CD4-positive, alpha-beta T cell (primary cell): ENCODE measurements at regions not wholly inside any gene's neighbourhood (a gene's known extent, or its start where the extent isn't known, plus 50 kb on each side); places are given as distances from the start of the nearest gene placed in this dataset.

Experiments
- ATAC-seq: fragments of 200-7000 bp; cut with Tn5 transposase; one replicate; pipeline ENCODE4 v1.10.0; 2022; ENCODE audit warnings: mild to moderate bottlenecking; ENCODE audit not compliant: poor library complexity
- CTCF ChIA-PET: fragments of 350-600 bp; sonication (Branson Sonifier 250); formaldehyde crosslinking; loops from one replicate; lab custom pipeline; 2021; ENCODE audit warnings: antibody characterized with exemption, inconsistent platforms; lab: Charles Lee
- POLR2A ChIA-PET: fragments of 350-600 bp; sonication (Branson Sonifier 250); formaldehyde crosslinking; loops from one replicate; lab custom pipeline; 2021; ENCODE audit warnings: antibody characterized with exemption, inconsistent platforms; lab: Charles Lee
- DNase-seq, 14 experiments: peaks; one replicate each; pipeline ENCODE4 v3.0.0-alpha.2; 2013 to 2020; ENCODE audit warnings: mixed read lengths in 2 of 14
- H3K27ac ChIP-seq, 2 donors: one replicate each; pipeline versions ENCODE4 v1.5.1 to v1.7.0; 2013; ENCODE audit warnings: low read length in 2 of 2, low read depth in 1 of 2, mild to moderate bottlenecking in 1 of 2
- H3K27me3 ChIP-seq, 2 experiments: 1 replicate in 1 of 2; 2 replicates in 1 of 2; pipeline versions ENCODE4 v1.6.1 to v1.7.0; 2013; ENCODE audit warnings: low read length in 2 of 2, control low read depth in 1 of 2, mild to moderate bottlenecking in 1 of 2, moderate library complexity in 1 of 2; ENCODE audit not compliant: insufficient read depth in 2 of 2, control insufficient read depth in 1 of 2
- H3K36me3 ChIP-seq: one replicate; pipeline ENCODE4 v1.6.1; 2013; ENCODE audit warnings: low read length, control low read depth; ENCODE audit not compliant: insufficient read depth
- H3K4me1 ChIP-seq: one replicate; pipeline ENCODE4 v1.6.1; 2013; ENCODE audit warnings: low read length, control low read depth; ENCODE audit not compliant: insufficient read depth
- H3K4me3 ChIP-seq: one replicate; pipeline ENCODE4 v1.5.1; 2013; ENCODE audit warnings: mild to moderate bottlenecking, low read length, moderate library complexity
- H3K9me3 ChIP-seq, 2 experiments: 1 replicate in 1 of 2; 2 replicates in 1 of 2; pipeline versions ENCODE4 v1.6.1 to v1.7.0; 2013; ENCODE audit warnings: low read length in 2 of 2, mild to moderate bottlenecking in 2 of 2, control low read depth in 1 of 2, moderate library complexity in 1 of 2; ENCODE audit not compliant: control insufficient read depth in 1 of 2, insufficient read depth in 1 of 2
- H3K27ac Mint-ChIP-seq: one replicate; pipeline ENCODE4 v1.8.0; 2020; ENCODE audit warnings: mixed read lengths
- H3K27me3 Mint-ChIP-seq: one replicate; pipeline ENCODE4 v1.8.0; 2021; ENCODE audit warnings: mixed read lengths
- H3K36me3 Mint-ChIP-seq: one replicate; pipeline ENCODE4 v1.8.0; 2021; ENCODE audit warnings: low read depth, mixed read lengths
- H3K4me1 Mint-ChIP-seq: one replicate; pipeline ENCODE4 v1.8.0; 2021; ENCODE audit warnings: low read depth, mixed read lengths
- H3K4me3 Mint-ChIP-seq: one replicate; pipeline ENCODE4 v1.8.0; 2020; ENCODE audit warnings: mild to moderate bottlenecking, mixed read lengths
- H3K9me3 Mint-ChIP-seq: one replicate; pipeline ENCODE4 v1.8.0; 2020; ENCODE audit warnings: mixed read lengths
- intact Hi-C, 2 experiments: fragments of 100-400 bp; cut with DNase I in 1 of 2; cut with micrococcal nuclease in 1 of 2; formaldehyde crosslinking; loops; one replicate each; pipeline versions ENCODE4 v1.15.1 to v1.9.0; 2023 to 2025; cut with DNase I, micrococcal nuclease
- TF ChIP-seq, protein P1 (sequence below): fragments of 200-600 bp; IDR thresholded peaks from one replicate; pipeline ENCODE4 v1.8.0; 2022; ENCODE audit warnings: antibody characterized with exemption, mild to moderate bottlenecking

DNA sequence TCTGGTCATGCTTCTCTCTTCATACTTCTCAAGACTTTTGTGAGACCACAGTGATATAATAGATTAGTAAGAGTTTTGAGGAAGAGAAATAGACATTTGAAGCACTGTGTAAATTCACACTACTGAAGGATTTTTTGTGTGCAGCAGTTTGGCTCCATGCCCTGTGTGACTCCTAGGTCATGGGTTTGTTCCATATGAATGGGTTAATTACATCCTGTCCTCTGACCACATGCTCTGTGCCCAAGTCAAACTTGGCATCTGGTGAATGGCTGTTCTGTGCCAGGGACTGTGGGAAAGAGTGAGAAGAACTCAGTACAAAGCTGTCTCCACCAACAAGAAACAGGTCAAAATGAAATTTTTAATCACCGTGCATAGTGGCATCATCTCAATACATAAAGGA is 304.0 kb downstream of the LNPK start:
- intact Hi-C loops = no loop called here
- H3K9me3 Mint-ChIP-seq = no peaks in the 10 kb centered on the region
- Histone ChIP-seq H3K36me3 (no peaks in the 10 kb centered on the region), H3K9me3 (no peaks in the 10 kb centered on the region), H3K27me3 (peaks cover 0 to 13% of the 10 kb centered on the region in 2 experiments), H3K27ac (no peak overlapping the region), H3K4me3 (no peak overlapping the region), H3K4me1 (no peaks in the 10 kb centered on the region)
- no peaks in the 10 kb centered on the region for H3K36me3 Mint-ChIP-seq
- no peak overlapping the region for H3K4me3 Mint-ChIP-seq
- TF ChIP-seq, protein P1, sequence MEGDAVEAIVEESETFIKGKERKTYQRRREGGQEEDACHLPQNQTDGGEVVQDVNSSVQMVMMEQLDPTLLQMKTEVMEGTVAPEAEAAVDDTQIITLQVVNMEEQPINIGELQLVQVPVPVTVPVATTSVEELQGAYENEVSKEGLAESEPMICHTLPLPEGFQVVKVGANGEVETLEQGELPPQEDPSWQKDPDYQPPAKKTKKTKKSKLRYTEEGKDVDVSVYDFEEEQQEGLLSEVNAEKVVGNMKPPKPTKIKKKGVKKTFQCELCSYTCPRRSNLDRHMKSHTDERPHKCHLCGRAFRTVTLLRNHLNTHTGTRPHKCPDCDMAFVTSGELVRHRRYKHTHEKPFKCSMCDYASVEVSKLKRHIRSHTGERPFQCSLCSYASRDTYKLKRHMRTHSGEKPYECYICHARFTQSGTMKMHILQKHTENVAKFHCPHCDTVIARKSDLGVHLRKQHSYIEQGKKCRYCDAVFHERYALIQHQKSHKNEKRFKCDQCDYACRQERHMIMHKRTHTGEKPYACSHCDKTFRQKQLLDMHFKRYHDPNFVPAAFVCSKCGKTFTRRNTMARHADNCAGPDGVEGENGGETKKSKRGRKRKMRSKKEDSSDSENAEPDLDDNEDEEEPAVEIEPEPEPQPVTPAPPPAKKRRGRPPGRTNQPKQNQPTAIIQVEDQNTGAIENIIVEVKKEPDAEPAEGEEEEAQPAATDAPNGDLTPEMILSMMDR = no peak
- ATAC-seq (no peak), DNase-seq (no peak)
- CTCF ChIA-PET = no interaction called here
- H3K27ac Mint-ChIP-seq = no peak overlapping the region
- peaks cover 39% of the 10 kb centered on the region for H3K27me3 Mint-ChIP-seq
- H3K4me1 Mint-ChIP-seq = no peaks in the 10 kb centered on the region
- POLR2A ChIA-PET = no interaction called here

DNA sequence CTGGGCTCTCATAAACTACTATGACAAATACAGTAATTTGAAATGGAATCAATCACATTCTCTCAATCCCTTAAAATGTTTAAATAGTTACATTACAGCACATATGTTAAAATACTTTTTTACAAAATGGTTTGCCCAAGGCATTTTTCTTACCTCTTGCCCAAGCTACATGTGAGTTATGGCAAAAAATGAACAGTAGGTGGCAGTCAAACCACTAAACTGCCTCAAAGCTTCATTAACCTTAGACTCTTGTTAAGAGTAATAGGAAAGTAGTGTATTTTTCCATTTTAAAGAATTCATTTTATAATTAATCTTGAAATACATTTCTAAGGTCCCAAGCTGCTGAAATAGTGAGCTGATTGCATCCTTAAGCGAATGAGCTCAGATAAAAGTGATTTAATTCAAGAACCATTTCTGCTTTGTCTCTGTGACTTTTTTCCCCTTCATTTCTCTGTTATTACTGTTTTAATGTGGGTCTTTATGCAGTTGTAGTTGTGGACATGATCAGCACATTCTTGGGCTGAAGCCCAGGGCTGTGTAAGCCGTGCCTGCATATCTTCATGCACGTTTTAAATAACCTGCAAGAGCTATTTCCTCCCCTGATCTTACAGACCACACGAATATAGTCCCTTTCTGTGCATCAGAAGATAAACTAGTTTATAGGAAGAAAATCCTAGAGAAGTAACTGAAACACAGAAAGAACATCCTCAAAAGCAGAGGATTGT is 311.8 kb downstream of the LNPK start:
- TF ChIP-seq, protein P1 = peak; percentile 71
- Histone ChIP-seq H3K9me3 (no peaks in the 10 kb centered on the region), H3K36me3 (no peaks in the 10 kb centered on the region), H3K27me3 (peaks cover 8% of the 10 kb centered on the region in 2 experiments), H3K4me3 (no peak overlapping the region), H3K4me1 (no peaks in the 10 kb centered on the region), H3K27ac (no peak overlapping the region)
- intact Hi-C loops = loop anchor here (1.0 to 2.0 kb wide), 2 partner anchors 407 to 947 kb away; no protein-coding TSS in a partner anchor
- ChIA-PET POLR2A (interaction anchor here (1.0 kb wide), 1 partner anchor 407 kb away, joined by 7 read pairs; no protein-coding TSS in a partner anchor), CTCF (interaction anchor here (1.0 to 1.4 kb wide), 2 partner anchors 406 to 407 kb away, joined by 4 to 8 read pairs; no protein-coding TSS in a partner anchor)
- Mint-ChIP-seq H3K9me3 (no peaks in the 10 kb centered on the region), H3K36me3 (no peaks in the 10 kb centered on the region), H3K27me3 (peaks cover 50% of the 10 kb centered on the region), H3K4me1 (no peaks in the 10 kb centered on the region), H3K27ac (no peak overlapping the region), H3K4me3 (no peak overlapping the region)
- ATAC-seq (peak; percentile 55), DNase-seq (peak in 4 of 14 experiments; percentile 18 to 67 (median 56))

DNA sequence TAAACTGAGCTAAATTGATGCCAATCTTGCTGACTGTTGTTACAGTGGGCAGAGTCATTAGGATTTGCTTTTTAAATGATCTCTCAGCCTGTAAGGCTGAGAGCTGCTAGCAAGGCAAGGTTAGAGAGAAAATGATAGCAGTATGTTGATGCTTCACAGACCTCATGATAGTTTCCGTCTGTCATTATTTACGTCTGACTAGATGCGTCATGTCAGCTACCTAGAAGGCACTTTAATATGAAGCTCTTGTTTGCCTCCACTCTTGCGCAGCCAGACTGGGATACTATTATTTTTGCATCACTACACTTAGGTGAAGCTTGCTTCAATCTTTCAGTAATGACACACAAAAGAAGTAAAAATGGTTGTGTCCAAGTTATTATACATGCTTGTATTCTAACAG is 313.8 kb downstream of the LNPK start:
- ATAC-seq = no peak
- Histone ChIP-seq H3K9me3 (no peaks in the 10 kb centered on the region), H3K36me3 (no peaks in the 10 kb centered on the region), H3K4me1 (no peaks in the 10 kb centered on the region), H3K4me3 (no peak overlapping the region), H3K27me3 (peaks cover 8 to 10% of the 10 kb centered on the region in 2 experiments), H3K27ac (no peak overlapping the region)
- no peaks in the 10 kb centered on the region for H3K36me3 Mint-ChIP-seq
- ChIA-PET POLR2A (no interaction called here), CTCF (no interaction called here)
- no peaks in the 10 kb centered on the region for H3K9me3 Mint-ChIP-seq
- no peaks in the 10 kb centered on the region for H3K4me1 Mint-ChIP-seq
- no peak overlapping the region for H3K4me3 Mint-ChIP-seq
- no peak overlapping the region for H3K27ac Mint-ChIP-seq
- peaks cover 60% of the 10 kb centered on the region for H3K27me3 Mint-ChIP-seq
- no peak for DNase-seq
- TF ChIP-seq, protein P1 = no peak
- intact Hi-C loops = no loop called here
